ENCODE measurements at regions not wholly inside any gene's neighbourhood (a gene's known extent, or its start where the extent isn't known, plus 50 kb on each side); places are given as distances from the start of the nearest gene placed in this dataset.

- no peak overlapping the region for H2AFZ ChIP-seq (ENCODE audit: low read length)
- no peak overlapping the region for H3K4me3 ChIP-seq (ENCODE audit: low read length)
- no peak overlapping the region for H3K27ac ChIP-seq (ENCODE audit: low read length)
- H3K9ac ChIP-seq (ENCODE audit: low read length): no peak overlapping the region
- no peaks in the 10 kb centered on the region for H4K20me1 ChIP-seq (ENCODE audit: insufficient read depth, low read length)
- no peaks in the 10 kb centered on the region for H3K36me3 ChIP-seq (replicated peaks; ENCODE audit: insufficient read depth, low read length)
- H3K27me3 ChIP-seq (replicated peaks; ENCODE audit: insufficient read depth, low read length): no peaks in the 10 kb centered on the region
- H3K79me2 ChIP-seq (ENCODE audit: low read length): no peaks in the 10 kb centered on the region
- no peak for DNase-seq
- no peaks in the 10 kb centered on the region for H3K9me3 ChIP-seq (replicated peaks; ENCODE audit: insufficient read depth, low read length)
- TF ChIP-seq EZH2phosphoT487 (IDR thresholded peaks at IDR 0.05; ENCODE audit: low read length): no peak
- TF ChIP-seq CTCF (IDR thresholded peaks at IDR 0.05; ENCODE audit: low read length): no peak
- TF ChIP-seq EZH2 (optimal IDR thresholded peaks at IDR 0.05; ENCODE audit: low read depth, low read length): no peak
- H3K4me2 ChIP-seq (ENCODE audit: low read depth, low read length): no peak overlapping the region
- no peaks in the 10 kb centered on the region; the same call in 1 of the 2 replicates for H3K4me1 ChIP-seq (ENCODE audit: low read length)
- no peaks in the 10 kb centered on the region for H3K9me2 ChIP-seq (replicated peaks; ENCODE audit: insufficient read depth, low read length)
- H3F3A ChIP-seq (ENCODE audit: insufficient read depth, low read length): no peaks in the 10 kb centered on the region
Measured at GRCh38 chrX:16403808-16404207, 236.5 kb downstream of the MAGEB17 start.

GRCh38 chrX:16416588-16416987, 233.4 kb upstream of the S100G start:
- H3K27ac ChIP-seq (ENCODE audit: low read length): no peak overlapping the region
- H3K79me2 ChIP-seq (ENCODE audit: low read length): no peaks in the 10 kb centered on the region
- H2AFZ ChIP-seq (ENCODE audit: low read length): no peak overlapping the region
- no peaks in the 10 kb centered on the region for H4K20me1 ChIP-seq (ENCODE audit: insufficient read depth, low read length)
- H3K4me3 ChIP-seq (ENCODE audit: low read length): no peak overlapping the region
- H3K9ac ChIP-seq (ENCODE audit: low read length): no peak overlapping the region
- H3K27me3 ChIP-seq (replicated peaks; ENCODE audit: insufficient read depth, low read length): no peaks in the 10 kb centered on the region
- no peaks in the 10 kb centered on the region for H3F3A ChIP-seq (ENCODE audit: insufficient read depth, low read length)
- no peaks in the 10 kb centered on the region for H3K9me3 ChIP-seq (replicated peaks; ENCODE audit: insufficient read depth, low read length)
- no peak for DNase-seq
- no peaks in the 10 kb centered on the region for H3K4me1 ChIP-seq (ENCODE audit: low read length)
- H3K36me3 ChIP-seq (replicated peaks; ENCODE audit: insufficient read depth, low read length): no peaks in the 10 kb centered on the region
- H3K9me2 ChIP-seq (replicated peaks; ENCODE audit: insufficient read depth, low read length): no peaks in the 10 kb centered on the region
- no peak for TF ChIP-seq EZH2phosphoT487 (IDR thresholded peaks at IDR 0.05; ENCODE audit: low read length)
- TF ChIP-seq EZH2 (optimal IDR thresholded peaks at IDR 0.05; ENCODE audit: low read depth, low read length): no peak
- TF ChIP-seq CTCF (IDR thresholded peaks at IDR 0.05; ENCODE audit: low read length): no peak
- H3K4me2 ChIP-seq (ENCODE audit: low read depth, low read length): no peak overlapping the region

- H3K4me2 ChIP-seq (ENCODE audit: low read depth, low read length): no peak overlapping the region
- H3K9ac ChIP-seq (ENCODE audit: low read length): no peak overlapping the region
- no peaks in the 10 kb centered on the region for H3K27me3 ChIP-seq (replicated peaks; ENCODE audit: insufficient read depth, low read length)
- no peaks in the 10 kb centered on the region for H3K4me1 ChIP-seq (ENCODE audit: low read length)
- no peak overlapping the region for H2AFZ ChIP-seq (ENCODE audit: low read length)
- H3F3A ChIP-seq (ENCODE audit: insufficient read depth, low read length): no peaks in the 10 kb centered on the region
- no peaks in the 10 kb centered on the region for H3K9me2 ChIP-seq (replicated peaks; ENCODE audit: insufficient read depth, low read length)
- H3K27ac ChIP-seq (ENCODE audit: low read length): no peak overlapping the region
- no peaks in the 10 kb centered on the region for H4K20me1 ChIP-seq (ENCODE audit: insufficient read depth, low read length)
- no peaks in the 10 kb centered on the region for H3K36me3 ChIP-seq (replicated peaks; ENCODE audit: insufficient read depth, low read length)
- TF ChIP-seq EZH2 (optimal IDR thresholded peaks at IDR 0.05; ENCODE audit: low read depth, low read length) (no peak), CTCF (IDR thresholded peaks at IDR 0.05; ENCODE audit: low read length) (no peak), EZH2phosphoT487 (IDR thresholded peaks at IDR 0.05; ENCODE audit: low read length) (no peak)
- H3K4me3 ChIP-seq (ENCODE audit: low read length): no peak overlapping the region
- no peak for DNase-seq
- H3K79me2 ChIP-seq (ENCODE audit: low read length): no peaks in the 10 kb centered on the region
- no peaks in the 10 kb centered on the region for H3K9me3 ChIP-seq (replicated peaks; ENCODE audit: insufficient read depth, low read length)
Measured at GRCh38 chrX:16418650-16419049, 231.3 kb upstream of the S100G start.
